GM23338 (cell line): ENCODE measurements at regions not wholly inside any gene's neighbourhood (a gene's known extent, or its start where the extent isn't known, plus 50 kb on each side); places are given as distances from the start of the nearest gene placed in this dataset.

Source experiments
- ATAC-seq: fragments of 200-7000 bp; cut with Tn5 transposase; 3 replicates; pipeline ENCODE4 v1.9.1; 2020
- DNase-seq: peaks from one replicate; pipeline ENCODE4 v3.0.0-alpha.2; 2015; ENCODE audit warnings: low spot score
- H2AFZ ChIP-seq: fragments of 200-600 bp; sonication (generic); 2 replicates; pipeline ENCODE4 v1.8.0; 2016; ENCODE audit warnings: antibody characterized with exemption, mild to moderate bottlenecking, moderate library complexity
- H3F3A ChIP-seq: fragments of 200-600 bp; sonication (generic); replicated peaks from 2 replicates; pipeline ENCODE4 v1.8.0; 2017; ENCODE audit warnings: antibody characterized with exemption, mixed run types, low read depth
- H3K27ac ChIP-seq: fragments of 200-600 bp; sonication (generic); 2 replicates; pipeline ENCODE4 v1.6.1; 2016; ENCODE audit warnings: low read depth
- H3K27me3 ChIP-seq: fragments of 200-600 bp; sonication (generic); 2 replicates; pipeline ENCODE4 v1.8.0; 2016; ENCODE audit warnings: mild to moderate bottlenecking, mixed run types, moderate library complexity; ENCODE audit not compliant: insufficient read depth
- H3K36me3 ChIP-seq: fragments of 200-600 bp; sonication (generic); 2 replicates; pipeline ENCODE4 v1.8.0; 2016; ENCODE audit warnings: mild to moderate bottlenecking; ENCODE audit not compliant: insufficient read depth
- H3K4me1 ChIP-seq: fragments of 200-600 bp; sonication (generic); 2 replicates; pipeline ENCODE4 v1.8.0; 2016; ENCODE audit warnings: mild to moderate bottlenecking, moderate library complexity; ENCODE audit not compliant: insufficient read depth
- H3K4me2 ChIP-seq: fragments of 200-600 bp; sonication (generic); 2 replicates; pipeline ENCODE4 v1.7.1; 2017; ENCODE audit warnings: mixed run types
- H3K4me3 ChIP-seq: fragments of 200-600 bp; sonication (generic); 2 replicates; pipeline ENCODE4 v1.6.1; 2016; ENCODE audit warnings: mixed run types
- H3K79me2 ChIP-seq: fragments of 200-600 bp; sonication (generic); replicated peaks from 2 replicates; pipeline ENCODE4 v1.8.0; 2017; ENCODE audit warnings: mild to moderate bottlenecking; ENCODE audit not compliant: insufficient read depth
- H3K9me2 ChIP-seq: fragments of 200-600 bp; sonication (generic); 2 replicates; pipeline ENCODE4 v1.8.0; 2017; ENCODE audit not compliant: insufficient read depth
- H4K20me1 ChIP-seq: fragments of 200-600 bp; sonication (generic); replicated peaks from 2 replicates; pipeline ENCODE4 v1.8.0; 2017; ENCODE audit warnings: mild to moderate bottlenecking; ENCODE audit not compliant: insufficient read depth
- H3K27ac Mint-ChIP-seq: 2 replicates; pipeline ENCODE4 v1.8.0; 2020; ENCODE audit warnings: inconsistent platforms, mild to moderate bottlenecking, moderate library complexity, mixed read lengths
- H3K27me3 Mint-ChIP-seq: 3 replicates; pipeline ENCODE4 v1.8.0; 2022; ENCODE audit warnings: low read depth, mild to moderate bottlenecking, moderate library complexity, mixed read lengths, inconsistent platforms; ENCODE audit not compliant: insufficient read depth, poor library complexity
- H3K36me3 Mint-ChIP-seq: 3 replicates; pipeline ENCODE4 v1.8.0; 2021; ENCODE audit warnings: low read depth, mild to moderate bottlenecking, inconsistent platforms, moderate library complexity, mixed read lengths
- H3K4me1 Mint-ChIP-seq: 3 replicates; pipeline ENCODE4 v1.8.0; 2020; ENCODE audit warnings: mild to moderate bottlenecking, inconsistent platforms, mixed read lengths
- H3K4me3 Mint-ChIP-seq: 3 replicates; pipeline ENCODE4 v1.8.0; 2021; ENCODE audit warnings: moderate library complexity, mild to moderate bottlenecking, inconsistent platforms, mixed read lengths
- H3K9me3 Mint-ChIP-seq: 3 replicates; pipeline ENCODE4 v1.8.0; 2020; ENCODE audit warnings: moderate library complexity, mild to moderate bottlenecking, inconsistent platforms, mixed read lengths
- CREB1 ChIP-seq: fragments of 250-450 bp; sonication (Bioruptor Pico); IDR thresholded peaks from 2 replicates; pipeline ENCODE4 v1.5.0; 2020; ENCODE audit warnings: low read depth, mild to moderate bottlenecking, moderate library complexity
- ETS1 ChIP-seq: IDR thresholded peaks from 2 replicates; pipeline ENCODE4 v1.6.1; 2016; ENCODE audit warnings: antibody characterized with exemption
- EZH2 ChIP-seq: fragments of 200-600 bp; sonication (generic); IDR thresholded peaks from one replicate; pipeline ENCODE4 v1.8.0; 2017; ENCODE audit warnings: antibody characterized with exemption, mild to moderate bottlenecking, low read depth; ENCODE audit not compliant: unreplicated experiment
- EZH2phosphoT487 ChIP-seq: fragments of 200-600 bp; sonication (generic); IDR thresholded peaks from one replicate; pipeline ENCODE4 v1.8.1; 2018; ENCODE audit warnings: antibody characterized with exemption; ENCODE audit not compliant: unreplicated experiment
- JUNB ChIP-seq: IDR thresholded peaks from one replicate; pipeline ENCODE4 v1.6.1; 2016; ENCODE audit warnings: antibody characterized with exemption; ENCODE audit not compliant: unreplicated experiment
- POLR2AphosphoS5 ChIP-seq: IDR thresholded peaks from 2 replicates; pipeline ENCODE4 v1.6.1; 2016; ENCODE audit warnings: antibody characterized with exemption, low read depth
- REST ChIP-seq: IDR thresholded peaks from one replicate; pipeline ENCODE4 v1.6.1; 2018; ENCODE audit warnings: antibody characterized with exemption; ENCODE audit not compliant: unreplicated experiment
- STAT1 ChIP-seq: IDR thresholded peaks from one replicate; pipeline ENCODE4 v1.6.1; 2016; ENCODE audit warnings: antibody characterized with exemption; ENCODE audit not compliant: unreplicated experiment
- ZNF114 ChIP-seq: fragments of 250-450 bp; sonication (Bioruptor Pico); IDR thresholded peaks from 2 replicates; pipeline ENCODE4 v1.5.0; 2020; ENCODE audit warnings: mild to moderate bottlenecking, moderate library complexity
- ZNF331 ChIP-seq: fragments of 250-450 bp; sonication (Bioruptor Pico); IDR thresholded peaks from 2 replicates; pipeline ENCODE4 v1.5.0; 2020; ENCODE audit warnings: low read depth, mild to moderate bottlenecking, moderate library complexity
- TF ChIP-seq, protein P1 (sequence below): fragments of 250-450 bp; sonication (Bioruptor Pico); IDR thresholded peaks from 2 replicates; pipeline ENCODE4 v1.5.0; 2020; ENCODE audit warnings: mild to moderate bottlenecking, moderate library complexity
- TF ChIP-seq, protein P2 (sequence below), 2 experiments: fragments of 200-600 bp in 1 of 2; sonication (generic) in 1 of 2; conservative IDR thresholded peaks; 2 replicates each; pipeline versions ENCODE4 v1.5.1 to v1.6.1; 2016 to 2017; ENCODE audit warnings: antibody characterized with exemption in 2 of 2, low read depth in 2 of 2, mild to moderate bottlenecking in 2 of 2, moderate library complexity in 1 of 2

DNA sequence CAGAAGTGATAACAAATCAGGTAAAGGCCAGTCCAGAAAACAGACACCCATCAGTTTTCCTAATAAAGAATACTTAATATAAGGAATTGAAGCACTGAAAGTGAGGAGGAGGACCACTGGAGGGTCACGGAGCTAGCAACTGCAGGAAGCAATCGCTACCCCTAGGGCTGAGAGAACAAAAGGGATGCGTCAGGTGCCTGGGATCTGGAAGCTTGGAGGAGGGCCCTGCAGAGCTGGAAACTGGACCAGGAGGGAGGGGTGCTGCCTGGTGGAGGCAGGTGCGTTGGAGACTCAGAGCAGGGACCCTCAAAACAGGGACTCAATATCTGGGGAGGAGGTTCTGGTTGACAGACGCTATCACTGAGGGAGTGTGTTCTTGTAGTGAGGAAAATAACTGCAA, 308.1 kb upstream of the RASGRP1 start:
- Mint-ChIP-seq H3K4me1 (peaks cover 6% of the 10 kb centered on the region), H3K4me3 (no peak overlapping the region), H3K27me3 (no peaks in the 10 kb centered on the region), H3K36me3 (peaks cover 6% of the 10 kb centered on the region; the same call in 1 of the 3 replicates), H3K9me3 (peaks cover 9% of the 10 kb centered on the region; the same call in 2 of the 3 replicates), H3K27ac (peak overlapping the region; percentile 6; the same call in 1 of the 2 replicates)
- H4K20me1 ChIP-seq = no peaks in the 10 kb centered on the region
- H3K79me2 ChIP-seq = no peaks in the 10 kb centered on the region
- no peak for TF ChIP-seq EZH2
- no peak for TF ChIP-seq CREB1 (CRISPR knock-in tag)
- TF ChIP-seq EZH2phosphoT487 = no peak
- no peak for TF ChIP-seq ETS1
- no peak for TF ChIP-seq STAT1
- TF ChIP-seq POLR2AphosphoS5 = no peak
- no peak for TF ChIP-seq REST
- TF ChIP-seq, protein P1, sequence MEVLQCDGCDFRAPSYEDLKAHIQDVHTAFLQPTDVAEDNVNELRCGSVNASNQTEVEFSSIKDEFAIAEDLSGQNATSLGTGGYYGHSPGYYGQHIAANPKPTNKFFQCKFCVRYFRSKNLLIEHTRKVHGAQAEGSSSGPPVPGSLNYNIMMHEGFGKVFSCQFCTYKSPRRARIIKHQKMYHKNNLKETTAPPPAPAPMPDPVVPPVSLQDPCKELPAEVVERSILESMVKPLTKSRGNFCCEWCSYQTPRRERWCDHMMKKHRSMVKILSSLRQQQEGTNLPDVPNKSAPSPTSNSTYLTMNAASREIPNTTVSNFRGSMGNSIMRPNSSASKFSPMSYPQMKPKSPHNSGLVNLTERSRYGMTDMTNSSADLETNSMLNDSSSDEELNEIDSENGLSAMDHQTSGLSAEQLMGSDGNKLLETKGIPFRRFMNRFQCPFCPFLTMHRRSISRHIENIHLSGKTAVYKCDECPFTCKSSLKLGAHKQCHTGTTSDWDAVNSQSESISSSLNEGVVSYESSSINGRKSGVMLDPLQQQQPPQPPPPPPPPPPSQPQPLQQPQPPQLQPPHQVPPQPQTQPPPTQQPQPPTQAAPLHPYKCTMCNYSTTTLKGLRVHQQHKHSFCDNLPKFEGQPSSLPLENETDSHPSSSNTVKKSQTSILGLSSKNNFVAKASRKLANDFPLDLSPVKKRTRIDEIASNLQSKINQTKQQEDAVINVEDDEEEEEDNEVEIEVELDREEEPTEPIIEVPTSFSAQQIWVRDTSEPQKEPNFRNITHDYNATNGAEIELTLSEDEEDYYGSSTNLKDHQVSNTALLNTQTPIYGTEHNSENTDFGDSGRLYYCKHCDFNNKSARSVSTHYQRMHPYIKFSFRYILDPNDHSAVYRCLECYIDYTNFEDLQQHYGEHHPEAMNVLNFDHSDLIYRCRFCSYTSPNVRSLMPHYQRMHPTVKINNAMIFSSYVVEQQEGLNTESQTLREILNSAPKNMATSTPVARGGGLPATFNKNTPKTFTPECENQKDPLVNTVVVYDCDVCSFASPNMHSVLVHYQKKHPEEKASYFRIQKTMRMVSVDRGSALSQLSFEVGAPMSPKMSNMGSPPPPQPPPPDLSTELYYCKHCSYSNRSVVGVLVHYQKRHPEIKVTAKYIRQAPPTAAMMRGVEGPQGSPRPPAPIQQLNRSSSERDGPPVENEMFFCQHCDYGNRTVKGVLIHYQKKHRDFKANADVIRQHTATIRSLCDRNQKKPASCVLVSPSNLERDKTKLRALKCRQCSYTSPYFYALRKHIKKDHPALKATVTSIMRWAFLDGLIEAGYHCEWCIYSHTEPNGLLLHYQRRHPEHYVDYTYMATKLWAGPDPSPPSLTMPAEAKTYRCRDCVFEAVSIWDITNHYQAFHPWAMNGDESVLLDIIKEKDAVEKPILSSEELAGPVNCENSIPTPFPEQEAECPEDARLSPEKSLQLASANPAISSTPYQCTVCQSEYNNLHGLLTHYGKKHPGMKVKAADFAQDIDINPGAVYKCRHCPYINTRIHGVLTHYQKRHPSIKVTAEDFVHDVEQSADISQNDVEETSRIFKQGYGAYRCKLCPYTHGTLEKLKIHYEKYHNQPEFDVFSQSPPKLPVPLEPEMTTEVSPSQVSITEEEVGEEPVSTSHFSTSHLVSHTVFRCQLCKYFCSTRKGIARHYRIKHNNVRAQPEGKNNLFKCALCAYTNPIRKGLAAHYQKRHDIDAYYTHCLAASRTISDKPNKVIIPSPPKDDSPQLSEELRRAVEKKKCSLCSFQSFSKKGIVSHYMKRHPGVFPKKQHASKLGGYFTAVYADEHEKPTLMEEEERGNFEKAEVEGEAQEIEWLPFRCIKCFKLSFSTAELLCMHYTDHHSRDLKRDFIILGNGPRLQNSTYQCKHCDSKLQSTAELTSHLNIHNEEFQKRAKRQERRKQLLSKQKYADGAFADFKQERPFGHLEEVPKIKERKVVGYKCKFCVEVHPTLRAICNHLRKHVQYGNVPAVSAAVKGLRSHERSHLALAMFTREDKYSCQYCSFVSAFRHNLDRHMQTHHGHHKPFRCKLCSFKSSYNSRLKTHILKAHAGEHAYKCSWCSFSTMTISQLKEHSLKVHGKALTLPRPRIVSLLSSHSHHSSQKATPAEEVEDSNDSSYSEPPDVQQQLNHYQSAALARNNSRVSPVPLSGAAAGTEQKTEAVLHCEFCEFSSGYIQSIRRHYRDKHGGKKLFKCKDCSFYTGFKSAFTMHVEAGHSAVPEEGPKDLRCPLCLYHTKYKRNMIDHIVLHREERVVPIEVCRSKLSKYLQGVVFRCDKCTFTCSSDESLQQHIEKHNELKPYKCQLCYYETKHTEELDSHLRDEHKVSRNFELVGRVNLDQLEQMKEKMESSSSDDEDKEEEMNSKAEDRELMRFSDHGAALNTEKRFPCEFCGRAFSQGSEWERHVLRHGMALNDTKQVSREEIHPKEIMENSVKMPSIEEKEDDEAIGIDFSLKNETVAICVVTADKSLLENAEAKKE (CRISPR knock-in tag) = no peak
- no peak for TF ChIP-seq ZNF331 (CRISPR knock-in tag)
- no peak for TF ChIP-seq ZNF114 (CRISPR knock-in tag)
- TF ChIP-seq JUNB = no peak
- TF ChIP-seq, protein P2, sequence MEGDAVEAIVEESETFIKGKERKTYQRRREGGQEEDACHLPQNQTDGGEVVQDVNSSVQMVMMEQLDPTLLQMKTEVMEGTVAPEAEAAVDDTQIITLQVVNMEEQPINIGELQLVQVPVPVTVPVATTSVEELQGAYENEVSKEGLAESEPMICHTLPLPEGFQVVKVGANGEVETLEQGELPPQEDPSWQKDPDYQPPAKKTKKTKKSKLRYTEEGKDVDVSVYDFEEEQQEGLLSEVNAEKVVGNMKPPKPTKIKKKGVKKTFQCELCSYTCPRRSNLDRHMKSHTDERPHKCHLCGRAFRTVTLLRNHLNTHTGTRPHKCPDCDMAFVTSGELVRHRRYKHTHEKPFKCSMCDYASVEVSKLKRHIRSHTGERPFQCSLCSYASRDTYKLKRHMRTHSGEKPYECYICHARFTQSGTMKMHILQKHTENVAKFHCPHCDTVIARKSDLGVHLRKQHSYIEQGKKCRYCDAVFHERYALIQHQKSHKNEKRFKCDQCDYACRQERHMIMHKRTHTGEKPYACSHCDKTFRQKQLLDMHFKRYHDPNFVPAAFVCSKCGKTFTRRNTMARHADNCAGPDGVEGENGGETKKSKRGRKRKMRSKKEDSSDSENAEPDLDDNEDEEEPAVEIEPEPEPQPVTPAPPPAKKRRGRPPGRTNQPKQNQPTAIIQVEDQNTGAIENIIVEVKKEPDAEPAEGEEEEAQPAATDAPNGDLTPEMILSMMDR (conservative IDR thresholded peaks at IDR 0.05; ENCODE audit: low read depth in 2 of 2) = no peak
- H3K4me3 ChIP-seq = no peak overlapping the region
- H3K9me2 ChIP-seq = peaks cover 10% of the 10 kb centered on the region; the same call in 1 of the 2 replicates
- no peaks in the 10 kb centered on the region for H3F3A ChIP-seq
- DNase-seq = peak; percentile 44
- no peaks in the 10 kb centered on the region for H3K4me1 ChIP-seq
- ATAC-seq = peak; percentile 87
- no peaks in the 10 kb centered on the region for H3K27me3 ChIP-seq
- H3K36me3 ChIP-seq = no peaks in the 10 kb centered on the region
- no peak overlapping the region for H3K27ac ChIP-seq
- no peak overlapping the region for H2AFZ ChIP-seq
- H3K4me2 ChIP-seq = no peak overlapping the region
